Epithelial cell of proximal tubule (primary cell): ENCODE measurements at regions not wholly inside any gene's neighbourhood (a gene's known extent, or its start where the extent isn't known, plus 50 kb on each side); places are given as distances from the start of the nearest gene placed in this dataset.

Experiments
- DNase-seq: peaks from one replicate; pipeline ENCODE4 v3.0.0-alpha.2; 2011; ENCODE audit warnings: low read depth
- H3K4me3 ChIP-seq: 2 replicates; pipeline ENCODE4 v1.5.1; 2011; ENCODE audit warnings: low read depth, mild to moderate bottlenecking, low read length
- CTCF ChIP-seq: conservative IDR thresholded peaks from 2 replicates; pipeline ENCODE4 v1.5.1; 2012; ENCODE audit warnings: low read depth, mild to moderate bottlenecking, low read length

- TF ChIP-seq CTCF = no peak
- no peak overlapping the region for H3K4me3 ChIP-seq
- no peak for DNase-seq
These were observed 128.4 kb downstream of the LINC00237 start for GRCh38 chr20:20977786-20978185.

- DNase-seq = no peak
- no peak overlapping the region for H3K4me3 ChIP-seq
- TF ChIP-seq CTCF = no peak
These were observed 133.7 kb downstream of the LINC00237 start for GRCh38 chr20:20972490-20972889.

GRCh38 chr20:20971810-20972209 lies 134.3 kb downstream of the LINC00237 start:
- DNase-seq = no peak
- no peak overlapping the region for H3K4me3 ChIP-seq
- no peak for TF ChIP-seq CTCF

- no peak for TF ChIP-seq CTCF
These were observed 135.3 kb downstream of the LINC00237 start for GRCh38 chr20:20970841-20971240.

GRCh38 chr20:20969701-20970280 lies 136.4 kb downstream of the LINC00237 start:
- TF ChIP-seq CTCF = no peak
- no peak overlapping the region for H3K4me3 ChIP-seq
- DNase-seq = no peak

More at GRCh38 chr20:20970841-20971240, 135.3 kb downstream of the LINC00237 start:
- DNase-seq = no peak
- no peak overlapping the region for H3K4me3 ChIP-seq

GRCh38 chr20:20967564-20968184 lies 138.5 kb downstream of the LINC00237 start:
- no peak for DNase-seq
- H3K4me3 ChIP-seq = no peak overlapping the region
- no peak for TF ChIP-seq CTCF

- TF ChIP-seq CTCF = no peak
- DNase-seq = no peak
- H3K4me3 ChIP-seq = no peak overlapping the region
These were observed 140.0 kb downstream of the LINC00237 start for GRCh38 chr20:20966171-20966570.
